OCI-LY7 (cell line): ENCODE measurements at regions not wholly inside any gene's neighbourhood (a gene's known extent, or its start where the extent isn't known, plus 50 kb on each side); places are given as distances from the start of the nearest gene placed in this dataset.
"Not testable (repeated sequence)": the region's sequence is repeated elsewhere in the genome, so short reads cannot be mapped to it uniquely, and the experiment has no call there.

Experiments used
- BruUV-seq: library from RNA; stranded (reverse); fragments of 400-500 nt; replicated peaks from 2 replicates; lab custom pipeline; 2021; lab: Mats Ljungman, UMichigan
- CTCF ChIA-PET: fragments of 300-600 bp; sonication (Branson Sonifier 250); formaldehyde crosslinking; loops from one replicate; lab custom pipeline; 2022; ENCODE audit warnings: antibody characterized with exemption; ENCODE audit not compliant: unreplicated experiment; lab: Charles Lee
- POLR2A ChIA-PET: fragments of 300-600 bp; sonication (Branson Sonifier 250); formaldehyde crosslinking; loops from one replicate; lab custom pipeline; 2022; ENCODE audit warnings: antibody characterized with exemption; lab: Charles Lee
- DNase-seq: peaks from one replicate; pipeline ENCODE4 v3.0.0-alpha.2; 2015; ENCODE audit warnings: low spot score
- H2AFZ ChIP-seq: fragments of 200-600 bp; sonication (generic), shearing (Covaris generic); 2 replicates; pipeline ENCODE4 v1.6.1; 2014; ENCODE audit warnings: mild to moderate bottlenecking, antibody characterized with exemption, low read length, moderate library complexity
- H3K27ac ChIP-seq: fragments of 200-600 bp; sonication (generic); 2 replicates; pipeline ENCODE4 v1.5.1; 2014; ENCODE audit warnings: mixed run types, low read depth, mild to moderate bottlenecking, moderate library complexity, low read length, inconsistent platforms; ENCODE audit not compliant: poor library complexity, severe bottlenecking
- H3K36me3 ChIP-seq: fragments of 200-600 bp; sonication (generic); 2 replicates; pipeline ENCODE4 v1.6.1; 2014; ENCODE audit warnings: mild to moderate bottlenecking, antibody characterized with exemption, low read length, moderate library complexity, mixed read lengths; ENCODE audit not compliant: insufficient read depth
- H3K4me1 ChIP-seq: fragments of 200-600 bp; sonication (generic); 2 replicates; pipeline ENCODE4 v1.5.1; 2014; ENCODE audit warnings: mild to moderate bottlenecking, low read length; ENCODE audit not compliant: insufficient read depth, poor library complexity, severe bottlenecking
- H3K4me2 ChIP-seq: fragments of 200-600 bp; sonication (generic); 2 replicates; pipeline ENCODE4 v1.6.1; 2014; ENCODE audit warnings: mild to moderate bottlenecking, low read length
- H3K4me3 ChIP-seq: fragments of 200-600 bp; sonication (generic); 2 replicates; pipeline ENCODE4 v1.5.1; 2014; ENCODE audit warnings: mild to moderate bottlenecking, low read depth, low read length; ENCODE audit not compliant: poor library complexity, severe bottlenecking
- H3K79me2 ChIP-seq: fragments of 200-600 bp; sonication (generic); 2 replicates; pipeline ENCODE4 v1.6.1; 2016; ENCODE audit warnings: low read depth, mild to moderate bottlenecking, low read length, moderate library complexity, mixed read lengths; ENCODE audit not compliant: insufficient read depth
- H3K9me2 ChIP-seq: fragments of 200-600 bp; sonication (generic); 2 replicates; pipeline ENCODE4 v1.6.1; 2016; ENCODE audit warnings: mild to moderate bottlenecking, low read length, mixed read lengths; ENCODE audit not compliant: insufficient read depth
- H3K9me3 ChIP-seq: fragments of 200-600 bp; sonication (generic); 2 replicates; pipeline ENCODE4 v1.6.1; 2014; ENCODE audit warnings: mild to moderate bottlenecking, mixed run types, low read length, mixed read lengths
- H4K20me1 ChIP-seq: fragments of 200-600 bp; sonication (generic); 2 replicates; pipeline ENCODE4 v1.6.1; 2014; ENCODE audit warnings: mild to moderate bottlenecking, antibody characterized with exemption, low read length, moderate library complexity, mixed read lengths; ENCODE audit not compliant: insufficient read depth
- CTCF ChIP-seq: fragments of 200-600 bp; sonication (generic); conservative IDR thresholded peaks from 2 replicates; pipeline ENCODE4 v1.5.1; 2014; ENCODE audit warnings: mild to moderate bottlenecking, antibody characterized with exemption, low read length, moderate library complexity, mixed read lengths
- EZH2phosphoT487 ChIP-seq: fragments of 200-600 bp; sonication (generic); IDR thresholded peaks from 2 replicates; pipeline ENCODE4 v1.6.1; 2018; ENCODE audit warnings: low read depth, borderline replicate concordance, mild to moderate bottlenecking, mixed run types, antibody characterized with exemption, low read length, moderate library complexity, mixed read lengths
- intact Hi-C: fragments of 100-400 bp; cut with micrococcal nuclease; formaldehyde crosslinking; loops from one replicate; pipeline ENCODE4 v1.10.0; 2022; ENCODE audit not compliant: unreplicated experiment

- CTCF ChIA-PET, result not testable (repeated sequence)
These were observed 1848.2 kb upstream of the DEFB115 start for GRCh38 chr20:29409160-29409689.

DNA sequence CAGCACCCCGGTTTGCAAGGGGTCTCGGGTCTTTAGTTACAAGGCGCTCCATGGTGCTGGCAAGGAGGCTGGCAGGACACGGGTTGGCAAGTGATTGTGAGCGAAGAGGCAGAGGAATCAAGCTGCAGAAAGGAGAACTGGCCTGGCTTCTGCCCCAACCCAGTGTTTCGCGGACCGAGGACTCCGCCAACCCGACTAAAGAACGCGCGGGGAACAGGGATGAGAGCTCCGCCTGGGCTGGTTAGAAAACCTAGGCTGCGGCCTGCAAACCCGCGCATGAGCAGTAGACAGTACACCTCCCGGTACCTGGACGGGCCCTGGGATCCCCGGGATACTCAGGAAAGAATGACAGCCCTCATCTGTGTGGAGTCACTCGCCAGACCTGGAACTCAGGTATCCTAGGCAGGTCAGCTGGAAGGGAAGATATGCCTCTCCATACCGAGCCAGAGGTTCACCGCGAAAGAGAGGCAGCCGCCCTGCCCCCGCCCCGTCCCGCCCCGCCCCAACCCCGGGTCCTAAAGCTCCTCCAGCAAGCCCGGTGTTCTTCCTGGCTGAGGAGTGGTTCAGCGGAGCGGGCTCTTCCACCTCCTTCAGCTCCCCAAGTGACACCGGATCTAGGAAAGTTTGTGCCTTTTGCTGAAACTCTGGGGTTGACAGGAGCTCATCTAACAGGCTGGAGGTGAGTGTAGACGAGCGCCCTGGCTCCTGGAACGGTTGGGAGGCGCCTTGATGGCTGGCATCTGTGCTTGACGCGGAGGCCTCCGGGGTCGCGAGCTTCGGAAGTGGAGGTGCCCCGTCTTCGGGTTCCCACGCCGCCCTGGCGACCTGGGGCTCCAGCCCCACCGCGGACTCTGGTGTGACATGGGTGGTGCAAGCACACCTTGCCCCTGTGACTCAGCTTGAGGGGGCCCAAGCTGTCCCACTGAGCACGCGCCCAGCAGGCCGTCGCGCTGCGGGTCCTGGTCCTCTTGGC is 1847.3 kb upstream of the DEFB115 start:
- Histone ChIP-seq H3K4me1 (no peaks in the 10 kb centered on the region), H3K27ac (no peak overlapping the region), H3K9me2 (no peaks in the 10 kb centered on the region), H2AFZ (no peak overlapping the region), H4K20me1 (no peaks in the 10 kb centered on the region), H3K9me3 (no peaks in the 10 kb centered on the region), H3K4me3 (no peak overlapping the region), H3K36me3 (no peaks in the 10 kb centered on the region), H3K79me2 (no peaks in the 10 kb centered on the region), H3K4me2 (no peak overlapping the region)
- DNase-seq, result no peak
- BruUV-seq, result no TSS peak
- no peak for TF ChIP-seq CTCF
- no peak for TF ChIP-seq EZH2phosphoT487
- POLR2A ChIA-PET, result no interaction called here
- CTCF ChIA-PET, result no interaction called here
- intact Hi-C loops, result no loop called here

More at GRCh38 chr20:29409160-29409689, 1848.2 kb upstream of the DEFB115 start:
- DNase-seq, intact Hi-C loops, H2AFZ ChIP-seq, H3K4me2 ChIP-seq, H3K9me3 ChIP-seq, H3K36me3 ChIP-seq, H3K9me2 ChIP-seq, POLR2A ChIA-PET, H3K27ac ChIP-seq, BruUV-seq, H4K20me1 ChIP-seq, H3K4me3 ChIP-seq, H3K79me2 ChIP-seq, H3K4me1 ChIP-seq: not testable (repeated sequence)

DNA sequence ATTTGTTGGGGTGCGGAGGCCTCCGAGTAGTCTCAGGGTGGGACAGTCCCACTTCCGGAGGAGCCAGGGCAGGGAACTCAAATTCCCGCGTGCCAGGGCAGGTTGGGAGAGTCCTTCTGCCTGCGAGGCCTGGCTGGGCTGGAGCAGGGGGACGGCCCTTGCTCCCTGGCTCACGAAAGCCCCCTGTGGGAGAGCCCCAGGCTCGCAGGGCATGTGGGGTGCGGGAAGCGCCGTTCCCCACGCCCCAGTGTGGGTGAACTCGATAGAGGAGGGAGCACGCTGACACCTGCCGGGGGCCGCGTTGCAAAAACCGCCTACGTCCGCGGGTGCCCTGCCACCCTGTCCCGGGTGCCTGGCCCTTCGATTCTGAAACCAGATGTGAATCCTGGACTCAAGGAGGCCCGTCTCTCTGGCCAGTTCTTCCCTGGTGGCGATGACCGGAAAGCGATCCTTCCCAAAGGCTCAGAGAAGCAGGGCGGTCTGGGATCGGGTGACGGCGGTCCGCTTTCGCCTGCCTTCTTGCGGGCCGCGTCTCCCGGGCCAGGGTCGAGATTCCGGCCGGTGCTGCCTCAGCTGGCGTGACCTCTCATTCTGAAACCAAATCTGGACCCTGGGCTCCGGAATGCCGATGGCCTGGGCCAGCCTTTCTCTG is 1846.5 kb upstream of the DEFB115 start:
- H2AFZ ChIP-seq, result no peak overlapping the region
- H3K4me1 ChIP-seq, result no peaks in the 10 kb centered on the region
- no peak for DNase-seq
- CTCF ChIA-PET, result no interaction called here
- no peak overlapping the region for H3K27ac ChIP-seq
- H3K9me3 ChIP-seq, result no peaks in the 10 kb centered on the region
- intact Hi-C loops, result no loop called here
- H4K20me1 ChIP-seq, result no peaks in the 10 kb centered on the region
- H3K4me2 ChIP-seq, result no peak overlapping the region
- no peaks in the 10 kb centered on the region for H3K9me2 ChIP-seq
- TF ChIP-seq CTCF (no peak), EZH2phosphoT487 (no peak)
- POLR2A ChIA-PET, result no interaction called here
- H3K36me3 ChIP-seq, result no peaks in the 10 kb centered on the region
- no peaks in the 10 kb centered on the region for H3K79me2 ChIP-seq
- BruUV-seq, result no TSS peak
- no peak overlapping the region for H3K4me3 ChIP-seq

DNA sequence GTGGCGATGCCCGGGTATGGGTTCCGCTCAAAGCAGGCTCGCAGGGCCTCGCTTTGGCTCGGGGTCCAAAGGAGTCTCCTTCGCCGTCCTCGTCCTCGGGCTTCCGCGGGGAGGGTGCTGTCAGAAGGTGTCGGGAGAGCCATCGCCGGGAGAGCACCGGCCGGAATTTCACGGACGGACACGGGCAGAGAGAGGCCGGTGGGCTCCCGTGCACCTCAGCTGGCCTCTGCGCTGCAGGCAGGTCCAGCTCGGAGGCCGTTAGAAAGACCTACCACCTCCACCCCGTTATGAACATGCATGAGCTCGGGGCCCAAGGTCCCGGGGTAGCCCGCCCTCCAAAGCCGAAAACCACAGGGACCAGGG is 1846.0 kb upstream of the DEFB115 start:
- H4K20me1 ChIP-seq, H3K9me2 ChIP-seq, POLR2A ChIA-PET, DNase-seq, H3K4me1 ChIP-seq, H3K9me3 ChIP-seq, BruUV-seq, H3K4me2 ChIP-seq, H3K36me3 ChIP-seq, intact Hi-C loops, H2AFZ ChIP-seq, H3K4me3 ChIP-seq, H3K79me2 ChIP-seq, H3K27ac ChIP-seq, CTCF ChIA-PET: not testable (repeated sequence)
